Loucy (cell line): ENCODE measurements at regions not wholly inside any gene's neighbourhood (a gene's known extent, or its start where the extent isn't known, plus 50 kb on each side); places are given as distances from the start of the nearest gene placed in this dataset.

Experiments
- CTCF ChIP-seq: fragments of 200-600 bp; sonication (generic); conservative IDR thresholded peaks from 2 replicates; pipeline ENCODE4 v1.5.1; 2014; ENCODE audit warnings: mild to moderate bottlenecking, antibody characterized with exemption, low read length
- EZH2phosphoT487 ChIP-seq: fragments of 200-600 bp; IDR thresholded peaks from 2 replicates; pipeline ENCODE4 v1.6.1; 2018; ENCODE audit warnings: antibody characterized with exemption, mild to moderate bottlenecking, moderate library complexity, borderline replicate concordance

GRCh38 chr2:238997684-238998083 is 149.8 kb downstream of the TWIST2 start:
- no peak for TF ChIP-seq CTCF
- no peak for TF ChIP-seq EZH2phosphoT487
